AG08395 (cell line): ENCODE measurements at regions not wholly inside any gene's neighbourhood (a gene's known extent, or its start where the extent isn't known, plus 50 kb on each side); places are given as distances from the start of the nearest gene placed in this dataset.
A peak's percentile ranks its signal among the peaks of the same experiment; 100 is the strongest.
"Not testable (repeated sequence)": the region's sequence is repeated elsewhere in the genome, so short reads cannot be mapped to it uniquely, and the experiment has no call there.

Experiments
- DNase-seq: peaks from one replicate; pipeline ENCODE4 v3.0.0; 2012; ENCODE audit warnings: mixed read lengths, low spot score

DNA sequence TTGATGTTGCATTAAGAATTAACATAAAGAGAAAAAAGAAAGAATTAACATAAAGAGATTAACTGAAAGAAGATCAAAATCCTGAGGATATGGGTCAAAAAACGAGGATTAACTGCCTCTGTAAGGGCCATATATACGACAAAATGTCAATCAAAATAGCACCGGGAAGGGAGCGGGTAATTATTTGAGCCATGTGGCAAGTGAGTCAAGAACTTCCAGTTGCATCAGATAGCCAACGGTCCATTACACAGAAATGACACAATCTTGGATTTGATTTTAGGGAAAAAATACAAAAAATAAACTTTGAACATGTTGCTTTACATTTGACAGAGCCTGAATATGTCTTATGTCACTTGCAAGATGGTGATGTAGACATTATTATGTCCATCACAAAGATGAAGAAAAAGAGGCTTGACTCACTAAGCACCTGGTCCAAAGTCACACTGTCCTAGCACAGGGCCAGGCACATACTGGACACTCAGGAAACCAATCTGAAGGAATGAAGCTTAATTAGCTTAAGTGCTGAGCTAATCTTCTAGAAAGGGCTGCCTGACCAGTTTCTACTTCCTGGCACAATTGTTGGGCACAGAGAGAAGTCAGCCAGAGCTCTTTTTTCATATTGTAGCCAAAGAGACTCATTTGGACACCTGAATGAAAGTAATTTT, 273.2 kb upstream of the PAPPA start:
- DNase-seq: no peak

DNA sequence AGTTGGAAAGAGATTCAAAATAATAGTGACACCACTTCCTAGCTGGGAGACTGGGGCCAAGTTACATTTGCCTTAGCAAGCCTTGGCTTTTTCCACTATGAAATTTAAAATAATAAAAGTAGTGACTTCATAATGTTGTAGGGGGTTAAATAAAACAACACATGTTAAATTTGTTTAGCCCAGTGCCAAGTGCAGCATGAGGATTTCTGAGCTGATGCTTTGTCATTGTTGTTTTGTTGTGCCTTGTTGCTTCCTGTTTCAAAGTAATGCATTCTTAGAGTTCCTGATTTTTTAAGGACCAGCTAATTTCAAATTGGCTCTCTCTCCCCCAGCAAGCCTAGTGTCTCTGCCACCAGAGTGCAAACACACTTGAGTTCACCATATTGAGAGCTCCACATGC, 270.7 kb upstream of the PAPPA start:
- DNase-seq: peak; percentile 66

DNA sequence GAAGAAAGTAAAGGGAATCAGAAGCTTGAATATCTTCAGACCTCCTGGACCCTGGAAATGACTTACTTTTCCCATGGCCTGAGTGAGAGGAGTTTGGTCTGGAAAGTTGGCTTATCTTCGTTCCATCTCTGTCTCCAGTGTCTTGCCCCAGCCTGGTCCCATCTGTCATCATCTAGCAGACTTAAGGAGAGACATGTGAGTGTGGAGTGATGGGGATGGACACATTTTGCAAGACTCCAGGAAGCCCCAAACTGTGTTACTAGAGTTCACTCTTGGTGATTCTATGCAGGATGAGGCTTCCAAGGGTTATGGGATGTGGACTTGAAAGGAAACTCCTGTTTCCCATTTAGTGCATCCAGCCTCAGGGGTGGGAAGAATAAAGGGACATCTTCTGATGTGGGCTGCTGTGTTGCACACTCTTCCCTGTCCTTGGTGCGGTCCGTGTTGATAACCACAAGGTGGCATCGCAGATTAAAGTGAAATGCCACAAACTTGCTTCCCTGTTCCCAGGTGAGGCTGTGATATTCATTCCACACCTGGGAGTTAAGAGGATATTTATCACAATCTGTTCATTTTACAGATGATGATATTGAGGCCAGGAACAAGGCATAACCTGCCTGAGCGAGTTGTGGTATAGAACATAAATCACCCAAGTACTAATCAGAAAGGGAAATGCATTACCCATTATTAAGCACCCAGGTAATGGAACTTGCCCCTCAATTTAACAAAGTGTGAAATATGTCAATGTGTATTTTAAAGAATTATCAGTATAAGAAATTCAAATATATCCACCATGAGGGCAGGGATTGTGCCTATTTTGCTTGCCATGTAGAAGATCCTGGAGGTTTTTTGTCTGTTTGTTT, 269.9 kb upstream of the PAPPA start:
- peak; percentile 49 for DNase-seq

DNA sequence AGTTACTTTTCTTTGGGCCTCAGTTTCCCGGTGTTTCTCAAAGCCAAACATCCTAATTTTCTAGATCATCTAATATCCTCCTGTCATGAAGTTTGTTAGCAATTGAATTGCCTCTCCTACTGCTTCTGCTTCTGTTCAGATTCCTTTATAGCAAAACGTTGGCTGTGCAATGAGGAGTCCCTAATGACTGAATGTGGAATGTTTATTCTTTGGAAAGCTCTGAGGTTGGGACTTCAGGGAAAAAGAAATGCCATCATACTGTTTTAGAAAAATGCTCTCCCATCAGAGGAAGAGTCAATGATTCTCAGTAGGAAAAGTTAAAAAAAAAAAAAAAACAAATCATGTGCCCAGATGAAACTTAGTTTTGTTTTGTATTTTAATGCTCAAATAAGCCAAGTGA, 268.7 kb upstream of the PAPPA start:
- peak; percentile 7 for DNase-seq

DNA sequence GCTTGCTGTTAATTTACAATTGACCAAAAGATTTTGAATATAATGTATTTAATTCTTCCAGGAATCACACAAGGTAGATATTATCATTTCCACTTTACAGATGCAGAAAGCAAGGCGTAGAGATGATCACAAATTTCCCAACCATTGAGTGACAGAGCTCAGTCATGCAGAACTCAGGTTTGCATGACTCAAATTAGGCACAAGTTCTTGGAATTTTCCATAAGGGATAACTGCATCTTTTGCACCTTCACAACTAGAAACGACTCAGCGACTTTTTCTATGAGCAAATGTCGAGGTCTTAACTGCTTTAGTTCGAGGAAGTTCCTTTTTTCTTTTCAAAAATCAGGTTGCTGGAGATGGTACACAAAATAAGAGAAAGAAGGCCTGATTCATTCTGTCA, 265.5 kb upstream of the PAPPA start:
- DNase-seq: no peak

DNA sequence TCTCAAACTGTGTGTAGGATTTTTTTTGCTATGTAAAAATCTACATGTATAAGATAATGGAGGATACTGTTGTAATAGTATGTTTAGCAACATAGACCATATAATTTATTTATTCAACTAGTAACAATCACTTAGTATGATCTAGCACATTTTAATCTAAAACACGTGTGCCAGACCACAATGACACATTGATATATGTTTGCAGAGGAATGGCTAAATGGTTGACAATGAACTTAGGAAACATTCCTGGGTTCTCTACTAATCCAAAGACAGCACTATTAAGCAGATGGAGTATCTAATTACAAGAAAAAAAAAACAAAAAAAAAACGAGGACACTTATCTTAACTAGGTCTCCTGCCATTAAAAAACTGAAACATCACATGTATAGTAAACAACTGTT, 261.7 kb upstream of the PAPPA start:
- DNase-seq: peak; percentile 18

DNA sequence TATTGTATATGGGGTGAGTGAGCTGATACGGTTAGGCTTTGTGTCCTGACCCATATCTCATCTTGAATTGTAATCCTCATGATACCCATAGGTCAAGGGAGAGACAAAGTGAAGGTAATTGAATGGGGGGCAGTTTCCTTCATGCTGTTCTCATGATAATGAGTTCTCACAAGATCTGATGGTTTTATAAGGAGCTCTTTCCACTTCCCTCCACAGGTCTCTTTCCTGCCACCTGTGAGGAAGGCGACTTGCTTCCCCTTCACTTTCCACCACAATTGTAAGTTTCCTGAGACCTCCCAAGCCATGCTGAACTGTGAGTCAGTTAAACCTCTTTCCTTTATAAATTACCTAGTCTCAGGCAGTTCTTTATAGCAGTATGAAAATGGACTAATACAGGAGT, 255.1 kb upstream of the PAPPA start:
- not testable (repeated sequence) for DNase-seq

DNA sequence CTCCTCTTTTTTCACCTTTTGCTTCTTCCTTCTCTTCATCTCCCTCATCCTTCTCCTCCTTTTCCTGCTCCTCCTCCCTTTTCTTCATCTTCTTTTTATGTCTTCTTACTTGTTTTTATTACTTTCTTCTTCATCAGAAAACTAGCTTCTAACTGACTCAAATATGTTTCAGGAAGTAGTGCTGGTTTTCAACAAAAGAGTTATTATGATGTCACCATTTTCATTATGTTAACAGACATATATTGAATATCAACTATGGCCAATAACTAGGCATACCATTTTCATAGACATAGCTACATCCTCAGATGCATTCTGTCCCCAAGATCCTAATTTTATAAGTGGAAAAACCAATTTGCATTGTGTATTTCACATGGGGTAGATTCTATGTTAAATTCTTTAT, 252.9 kb upstream of the PAPPA start:
- DNase-seq: no peak

DNA sequence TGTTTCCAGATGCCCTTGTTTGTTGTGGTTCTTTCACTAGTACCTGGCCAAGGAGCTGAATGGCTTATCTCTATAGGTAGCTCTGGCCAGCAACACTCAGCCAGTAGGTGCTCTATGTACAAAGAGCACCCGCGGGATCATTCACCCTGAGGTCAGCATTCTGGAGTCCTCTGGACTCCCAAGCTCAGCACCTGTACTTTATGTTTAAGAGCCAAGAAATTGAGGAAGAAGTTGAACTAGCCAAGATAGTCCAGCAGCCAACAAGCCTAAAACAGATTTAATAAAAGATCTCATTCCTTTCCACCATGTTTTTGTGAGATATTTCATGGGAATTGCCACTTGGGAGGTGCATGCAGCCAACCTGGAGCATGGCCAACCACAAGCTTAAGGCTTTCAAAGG, 242.6 kb upstream of the PAPPA start:
- no peak for DNase-seq

DNA sequence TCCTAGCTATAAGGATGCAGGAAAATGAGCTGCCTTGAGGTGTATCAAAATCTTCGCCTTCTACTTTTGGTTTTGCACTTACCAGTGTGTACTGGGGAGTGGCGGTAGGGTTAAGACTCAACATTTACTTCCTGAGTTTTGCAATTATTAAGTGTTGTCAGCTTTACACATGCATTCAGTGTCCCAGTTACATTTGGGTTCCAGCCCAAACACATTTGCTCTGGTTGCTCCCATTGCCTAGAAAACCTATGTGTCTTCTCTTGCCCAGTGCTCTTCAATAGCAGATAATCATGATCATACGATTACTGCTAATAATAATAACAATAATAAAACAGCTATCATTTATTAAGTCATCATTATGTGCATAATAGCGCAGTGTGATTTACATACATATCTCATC, 241.5 kb upstream of the PAPPA start:
- DNase-seq: no peak

DNA sequence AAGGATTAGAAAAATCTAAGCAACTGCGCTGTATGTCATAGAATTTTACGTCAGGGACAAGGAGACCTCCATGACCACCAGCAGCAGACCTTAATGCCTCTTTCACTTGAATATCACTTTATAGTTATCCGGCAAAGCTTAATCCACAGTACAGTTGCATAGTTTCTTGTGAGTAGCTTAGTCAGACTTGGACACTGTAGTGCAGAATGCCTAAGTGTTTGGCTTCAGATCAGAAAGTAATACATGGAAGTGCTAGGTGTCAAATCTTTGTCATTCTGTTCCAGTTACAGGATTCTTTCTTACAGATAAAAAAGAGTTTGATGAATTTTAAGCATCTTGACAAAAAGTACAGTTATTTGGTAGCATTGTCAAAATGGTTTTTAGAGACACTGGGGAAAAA, 239.9 kb upstream of the PAPPA start:
- peak; percentile 46 for DNase-seq

DNA sequence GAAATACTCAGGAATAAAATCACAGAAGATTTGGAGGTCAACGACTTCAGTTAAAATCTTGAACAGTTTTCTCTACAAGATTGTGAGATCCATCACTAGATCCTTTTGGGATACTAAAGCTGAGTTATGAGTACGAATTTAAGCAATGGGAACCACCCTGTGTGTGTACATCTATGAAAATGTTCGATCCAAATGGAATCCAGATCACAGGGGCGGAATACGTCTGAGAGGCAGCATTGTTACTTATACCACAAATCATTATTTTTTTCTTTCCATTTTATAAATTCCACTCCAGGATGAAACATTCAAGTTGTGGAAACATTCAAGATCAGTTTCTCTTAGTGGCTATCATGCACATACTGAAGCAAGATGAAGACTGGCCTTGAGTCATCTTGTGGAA, 239.3 kb upstream of the PAPPA start:
- DNase-seq: no peak

DNA sequence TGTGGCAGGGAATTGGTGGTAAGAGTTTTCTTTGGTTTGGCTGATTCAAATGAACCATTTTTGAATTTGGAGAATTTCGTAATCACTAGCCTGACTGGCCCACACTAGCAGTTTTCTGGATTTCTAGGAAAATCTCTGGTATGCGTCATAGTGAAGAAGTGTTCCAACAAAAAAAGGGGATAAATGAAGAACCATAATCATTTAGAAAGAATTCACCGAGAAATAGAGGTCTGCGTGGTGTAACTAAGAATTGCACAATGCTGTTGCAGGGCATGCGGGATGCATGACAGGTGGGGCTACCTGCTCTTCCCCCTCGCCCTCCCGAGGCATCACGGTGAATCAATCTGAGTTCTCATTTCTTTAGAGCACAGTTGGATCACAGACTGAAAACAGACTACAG, 232.3 kb upstream of the PAPPA start:
- peak; percentile 85 for DNase-seq

DNA sequence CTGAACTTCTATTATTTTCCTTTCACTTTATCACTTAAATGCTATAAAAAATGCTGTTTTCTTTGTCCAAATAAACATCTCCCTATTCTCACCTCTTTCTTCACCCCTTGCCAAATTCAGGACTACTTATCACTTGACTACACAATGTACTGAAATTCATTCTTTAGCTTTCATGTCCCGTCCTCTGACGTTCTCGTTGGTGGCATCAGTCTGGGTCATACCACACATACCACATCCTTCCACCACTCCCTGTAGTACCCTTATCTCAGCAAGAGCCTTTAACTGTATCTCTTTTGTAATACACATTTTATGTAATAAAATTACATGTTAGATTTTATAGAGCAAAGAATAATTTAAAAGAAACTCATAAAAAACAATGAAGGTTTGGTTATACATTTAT, 231.1 kb upstream of the PAPPA start:
- no peak for DNase-seq

DNA sequence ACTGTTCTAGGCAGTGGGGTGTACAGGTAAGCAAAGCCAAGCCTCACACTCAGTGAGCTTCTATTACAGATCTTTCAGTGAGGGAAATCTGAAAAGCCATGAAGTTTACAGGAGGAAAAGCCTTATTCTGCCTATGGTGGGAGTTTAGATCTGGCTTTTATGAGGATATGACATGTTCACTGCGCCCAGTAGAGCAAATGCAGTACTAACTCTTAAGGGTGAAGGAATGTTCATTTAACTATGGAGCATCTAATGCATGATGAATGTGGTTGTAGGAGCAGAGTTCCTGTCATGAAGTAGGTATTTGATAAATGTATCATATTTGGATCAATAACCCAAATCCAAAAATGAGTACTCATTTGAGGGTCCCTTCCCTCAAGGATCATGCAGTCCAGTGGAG, 230.2 kb upstream of the PAPPA start:
- no peak for DNase-seq

DNA sequence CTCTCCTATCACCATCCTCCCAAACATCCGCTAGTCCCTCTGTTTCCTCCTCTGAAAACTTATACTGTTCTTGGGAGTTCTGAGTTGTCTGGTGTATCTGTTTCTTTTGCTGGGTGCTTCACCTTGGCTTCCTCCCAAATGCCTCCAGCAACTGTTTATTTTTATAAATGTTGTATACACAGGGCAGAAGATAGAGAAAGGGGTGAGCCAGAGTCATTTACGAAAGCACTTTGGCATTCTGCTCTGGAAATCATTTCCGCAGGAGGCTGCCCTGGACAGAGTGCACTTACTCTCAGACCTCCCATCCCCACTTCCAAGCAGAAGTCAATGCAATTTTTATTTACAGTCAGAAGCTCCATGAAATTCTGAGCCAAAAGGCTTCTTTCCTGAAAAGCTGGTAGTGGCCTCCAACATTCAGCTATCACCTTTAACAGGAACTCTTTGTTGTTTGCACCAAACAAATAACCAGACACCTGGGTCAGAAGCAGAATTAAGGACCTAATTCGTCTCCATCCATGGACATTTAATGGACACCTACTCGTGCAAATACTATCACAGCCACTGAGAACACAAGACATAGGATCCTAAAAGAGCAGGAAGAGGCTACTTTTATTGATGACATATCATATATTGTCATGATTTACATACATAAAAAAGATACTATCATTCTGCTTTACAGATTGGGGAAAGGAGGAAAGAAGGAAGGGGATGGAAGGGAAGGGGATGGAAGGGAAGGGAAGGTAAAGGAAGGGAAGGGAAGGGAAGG, 229.5 kb upstream of the PAPPA start:
- peak; percentile 53 for DNase-seq

DNA sequence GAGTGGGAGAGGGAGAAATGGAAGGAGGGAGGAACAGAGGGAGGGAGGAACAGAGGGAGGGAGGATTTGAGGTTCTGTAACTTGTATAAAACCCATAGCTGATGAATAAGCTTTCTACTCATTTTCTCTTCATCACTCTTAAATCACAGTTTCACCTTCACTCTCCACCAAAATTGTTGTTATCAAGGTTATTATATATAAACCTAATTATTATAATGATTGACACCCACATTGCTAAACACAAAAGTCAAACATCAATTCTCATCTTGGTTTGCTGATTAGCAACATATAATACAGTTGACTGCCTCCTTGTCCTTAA, 229.0 kb upstream of the PAPPA start:
- no peak for DNase-seq

DNA sequence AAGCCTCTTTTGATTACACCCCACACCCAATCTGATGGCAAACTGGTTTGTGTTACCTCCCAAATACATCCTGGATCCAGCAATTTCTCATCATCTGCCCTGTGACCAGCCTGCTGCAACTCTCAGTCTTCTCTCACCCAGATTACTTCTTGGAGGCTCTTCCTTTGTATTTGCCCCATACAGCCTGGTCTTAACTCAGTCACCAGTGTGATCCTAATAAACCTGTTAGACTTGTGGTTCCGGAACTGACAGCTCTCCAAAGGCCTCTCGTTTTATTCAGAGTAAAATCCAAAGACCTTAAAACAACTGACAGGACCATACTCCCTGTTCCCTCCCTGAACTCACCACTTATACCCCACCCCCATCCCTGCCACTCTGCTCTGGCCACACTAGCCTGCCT, 228.2 kb upstream of the PAPPA start:
- DNase-seq: no peak

DNA sequence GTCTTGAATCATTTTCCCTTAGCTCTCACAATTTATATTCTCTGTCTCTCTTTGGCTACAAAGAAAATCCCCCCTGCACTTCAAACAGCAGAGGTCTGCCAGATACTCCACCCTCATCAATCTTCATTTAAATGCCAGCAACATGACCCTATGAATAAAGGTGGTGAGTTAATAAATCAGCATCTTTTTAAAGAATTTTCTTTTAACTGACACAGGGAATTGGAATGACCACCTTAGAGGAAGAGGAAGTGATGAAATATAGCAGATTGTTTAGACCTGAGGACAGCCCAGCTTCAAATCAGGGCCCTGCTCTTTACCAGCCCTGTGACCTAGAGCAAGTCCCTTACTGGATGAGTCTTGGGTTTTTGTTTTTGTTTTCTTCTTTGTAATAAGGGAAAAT, 223.1 kb upstream of the PAPPA start:
- DNase-seq: no peak

DNA sequence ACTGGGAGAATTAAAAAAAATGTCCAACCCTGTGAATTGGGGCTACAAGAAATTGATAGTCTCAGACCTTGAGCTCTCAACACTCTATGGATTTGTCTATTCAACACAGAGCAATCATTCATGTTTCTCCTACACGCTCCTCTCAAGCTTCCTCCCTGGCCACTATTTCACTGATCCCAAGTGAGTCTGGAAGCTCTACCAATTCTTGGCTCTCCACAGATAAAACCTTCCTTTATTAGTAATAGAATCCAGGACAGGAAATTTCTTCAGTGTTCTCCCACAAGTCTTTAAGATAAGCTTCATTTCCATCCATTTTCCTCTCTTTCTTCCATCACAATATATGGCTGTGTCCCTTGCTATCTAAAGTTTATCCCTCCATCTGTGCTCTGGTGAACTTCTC, 215.1 kb upstream of the PAPPA start:
- DNase-seq: no peak

DNA sequence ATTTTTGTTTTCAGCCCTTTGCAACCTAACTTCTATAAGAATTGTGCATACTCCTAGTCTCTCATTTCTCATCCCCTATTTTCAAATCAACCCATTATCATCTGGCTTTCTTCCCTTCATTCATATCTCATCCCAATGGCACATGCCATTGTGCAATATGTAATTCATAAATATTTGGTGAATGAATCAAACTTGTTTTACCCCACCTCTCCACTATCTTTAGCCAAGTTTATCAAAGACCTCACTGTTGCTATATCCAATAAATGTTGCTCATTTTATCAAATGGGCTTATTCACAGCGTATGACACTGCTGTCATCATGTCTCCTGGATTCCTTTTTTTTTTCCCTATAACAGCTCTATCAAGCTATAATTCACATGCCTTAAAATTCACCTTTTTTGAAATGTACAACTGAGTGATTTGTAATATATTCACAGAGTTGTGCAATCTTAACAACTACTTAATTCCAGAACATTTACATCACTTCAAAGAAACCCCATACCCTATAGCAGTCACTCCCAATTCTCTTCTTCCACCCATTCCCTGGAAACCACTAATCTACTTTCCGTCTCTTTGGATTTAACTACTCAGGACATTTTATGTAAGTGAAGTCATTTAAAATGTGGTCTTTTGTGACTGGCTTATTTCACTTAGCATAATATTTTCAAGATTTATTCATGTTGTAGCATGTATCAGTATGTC, 214.4 kb upstream of the PAPPA start:
- DNase-seq: no peak

DNA sequence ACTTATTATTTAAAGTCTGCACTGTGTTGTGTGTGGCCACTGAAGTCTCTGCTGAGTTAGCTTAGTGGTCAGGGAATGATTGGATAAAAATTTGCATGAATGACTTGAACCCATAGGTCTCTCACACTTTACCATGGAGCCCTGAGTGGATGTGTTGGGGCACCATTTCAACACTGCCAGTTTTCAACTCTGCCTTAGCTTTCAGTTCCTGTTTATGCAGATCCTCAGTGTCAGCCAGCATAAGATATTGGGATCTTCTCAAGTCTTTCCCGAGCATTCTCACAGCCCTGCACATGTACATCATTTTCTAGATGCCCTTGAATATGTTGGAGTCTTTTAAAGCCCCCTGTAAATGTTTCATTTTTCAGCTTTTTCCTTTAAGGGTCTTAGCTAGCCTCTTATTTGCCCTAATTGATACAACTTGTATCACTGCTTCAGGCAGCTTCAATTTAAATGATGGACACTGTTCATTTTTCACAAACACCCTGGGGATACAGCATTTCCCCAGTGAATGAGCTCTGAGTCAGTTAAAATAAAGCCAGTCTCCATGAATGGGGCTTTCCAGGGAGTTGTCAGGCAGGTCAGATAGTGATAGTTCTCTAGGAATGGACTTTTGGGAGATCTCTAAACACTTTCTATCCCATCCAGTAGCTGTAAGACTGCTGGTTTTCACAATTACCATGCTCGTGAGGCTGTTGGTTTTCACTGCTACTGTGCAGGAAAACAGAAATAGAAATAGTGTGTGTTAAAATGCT, 211.9 kb upstream of the PAPPA start:
- no peak for DNase-seq
